Activated CD8-positive, alpha-beta memory T cell treated with anti-CD3 and anti-CD28 coated beads, Interleukin-2, amount 50 U/mL, for 24 hours (primary cell): ENCODE measurements at regions not wholly inside any gene's neighbourhood (a gene's known extent, or its start where the extent isn't known, plus 50 kb on each side); places are given as distances from the start of the nearest gene placed in this dataset.
A peak's percentile ranks its signal among the peaks of the same experiment; 100 is the strongest.

Experiments
- DNase-seq: peaks from one replicate; pipeline ENCODE4 v3.0.0-alpha.2; 2020; ENCODE audit errors: extremely low read depth

DNA sequence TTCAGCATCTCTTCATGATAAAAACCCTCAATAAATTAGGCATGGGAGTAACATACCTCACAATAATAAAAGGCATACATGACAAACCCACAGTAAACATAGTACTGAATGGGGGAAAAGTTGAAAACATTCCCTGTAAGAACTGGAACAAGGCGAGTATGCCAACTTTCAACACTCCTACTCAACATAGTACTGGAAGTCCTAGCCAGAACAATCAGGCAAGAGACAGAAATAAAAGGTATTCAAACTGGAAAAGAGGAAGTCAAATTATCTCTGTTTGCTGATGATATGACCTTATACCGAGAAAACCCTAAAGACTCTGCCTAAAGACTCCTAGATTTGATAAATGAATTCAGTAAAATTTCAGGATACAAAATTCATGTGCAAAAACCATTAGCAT lies 167.6 kb downstream of the TMEM38B start:
- DNase-seq: no peak

DNA sequence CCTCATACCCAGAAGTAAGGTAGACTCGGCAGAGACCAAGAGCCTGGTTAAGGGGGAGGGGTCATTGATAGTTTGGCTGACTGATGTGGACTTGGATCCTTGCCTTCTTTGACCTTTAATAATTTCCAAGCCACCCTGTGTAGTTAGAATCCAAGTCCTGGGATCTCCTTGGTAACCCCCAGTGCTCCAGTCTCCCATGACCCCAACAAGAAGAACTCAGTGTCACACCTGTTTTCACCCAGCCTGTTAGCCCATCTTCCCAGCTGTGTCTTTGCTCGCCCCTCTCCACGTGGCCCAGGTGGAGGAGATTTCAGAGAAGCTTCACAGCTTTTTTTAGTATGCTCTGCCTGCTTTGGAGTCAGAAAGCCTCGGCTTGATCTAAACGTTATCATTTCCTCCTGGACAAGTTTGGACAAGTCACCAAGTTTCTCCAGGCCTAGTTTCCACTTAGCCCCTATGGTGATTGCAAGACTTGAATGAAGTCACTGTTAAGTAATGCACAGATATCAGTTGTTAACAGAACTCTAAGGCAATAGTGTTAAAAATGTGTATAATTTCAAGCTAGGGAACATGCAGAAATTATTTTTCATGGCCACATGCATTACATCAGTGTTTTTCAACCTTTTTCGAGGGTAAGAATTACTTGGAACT lies 170.0 kb downstream of the TMEM38B start:
- no peak for DNase-seq

GRCh38 chr9:105865285-105865684 lies 170.9 kb downstream of the TMEM38B start:
- DNase-seq: no peak

GRCh38 chr9:105871540-105871939 lies 177.2 kb downstream of the TMEM38B start:
- no peak for DNase-seq

GRCh38 chr9:105873801-105874200 lies 179.5 kb downstream of the TMEM38B start:
- no peak for DNase-seq

DNA sequence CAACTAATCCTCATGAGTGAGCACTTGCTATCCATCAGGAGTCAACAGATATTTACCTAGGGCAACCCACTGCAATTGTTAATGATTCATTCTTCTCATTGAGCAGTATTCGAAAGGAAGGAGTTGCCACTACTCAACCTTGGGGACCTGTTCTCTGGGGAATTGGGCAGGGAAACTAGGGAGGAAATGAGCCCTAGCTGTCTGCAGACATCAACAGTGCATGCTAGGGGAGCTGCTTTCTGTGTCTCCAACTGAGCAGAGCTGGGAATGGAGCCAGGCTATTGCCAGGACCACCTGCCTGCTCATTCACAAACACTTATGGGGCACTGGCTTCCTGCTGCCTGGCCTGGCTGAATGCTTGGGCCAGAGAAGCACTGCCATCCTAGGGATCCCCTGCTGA lies 183.4 kb downstream of the TMEM38B start:
- no peak for DNase-seq

- DNase-seq: no peak
Observed at GRCh38 chr9:105879181-105879580, 184.8 kb downstream of the TMEM38B start.

GRCh38 chr9:105880517-105880916 lies 186.2 kb downstream of the TMEM38B start:
- no peak for DNase-seq

- no peak for DNase-seq
Observed at GRCh38 chr9:105881021-105881420, 186.7 kb downstream of the TMEM38B start.

GRCh38 chr9:105881654-105882349 lies 187.5 kb downstream of the TMEM38B start:
- DNase-seq: peak; percentile 30

- DNase-seq: no peak
Observed at GRCh38 chr9:105883847-105884246, 189.5 kb downstream of the TMEM38B start.

DNA sequence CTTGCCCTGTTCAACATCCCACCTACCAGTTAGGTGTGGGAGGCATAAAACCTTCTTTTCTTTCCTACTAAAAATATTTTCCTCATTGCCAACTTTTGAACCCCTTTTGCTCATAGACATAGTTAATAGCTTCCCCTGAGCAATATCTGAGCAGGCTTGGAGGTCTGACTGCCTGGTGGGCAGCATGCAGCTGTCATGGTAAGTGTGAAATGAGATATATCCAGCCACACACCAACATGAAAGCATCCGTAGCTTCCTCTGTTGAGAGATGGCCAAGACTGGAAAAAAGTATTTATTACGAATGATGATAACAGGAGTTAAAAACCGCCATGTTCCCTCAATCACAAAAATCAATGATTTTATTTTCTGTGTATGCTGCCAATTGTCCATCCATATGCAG lies 190.1 kb downstream of the TMEM38B start:
- DNase-seq: no peak

GRCh38 chr9:105886136-105886535 lies 191.8 kb downstream of the TMEM38B start:
- no peak for DNase-seq

- no peak for DNase-seq
Observed at GRCh38 chr9:105887679-105888078, 193.3 kb downstream of the TMEM38B start.

DNA sequence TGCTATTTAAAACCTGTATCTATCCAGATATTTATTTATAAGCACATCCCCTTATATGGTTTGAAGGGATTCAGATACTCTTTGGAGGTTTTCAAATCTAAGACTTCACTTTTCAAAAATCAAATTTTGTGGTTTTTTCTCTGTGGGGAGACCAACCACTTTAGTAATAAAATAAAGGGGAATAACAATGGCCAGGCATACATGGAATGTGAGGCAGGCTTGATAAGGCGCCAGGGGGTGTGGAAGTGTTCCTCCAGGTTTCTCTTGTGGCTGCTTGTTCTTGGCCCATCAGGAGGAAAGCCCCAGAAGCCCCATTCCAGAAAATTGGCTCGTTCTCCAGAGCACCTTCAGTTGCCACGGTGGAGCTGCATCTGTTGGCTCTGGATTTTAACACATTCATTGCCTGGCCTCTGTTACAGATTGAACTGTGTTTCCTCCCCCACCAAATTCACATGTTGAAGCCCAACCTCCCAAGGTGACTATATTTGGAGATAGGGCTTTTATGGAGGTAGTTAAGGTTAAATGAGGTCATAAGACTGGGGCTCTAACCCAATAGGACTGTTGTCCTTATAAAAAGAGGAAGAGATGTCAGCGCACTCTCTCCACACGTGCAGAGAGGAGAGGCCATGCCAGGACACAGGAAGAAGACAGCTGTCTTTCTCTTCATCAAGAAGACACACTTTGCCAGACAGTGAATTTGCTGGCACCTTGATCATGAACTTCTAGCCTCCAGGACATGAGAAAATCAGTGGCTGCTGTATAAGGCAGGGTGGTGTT lies 195.9 kb downstream of the TMEM38B start:
- no peak for DNase-seq

- no peak for DNase-seq
Observed at GRCh38 chr9:105900123-105900522, 205.8 kb downstream of the TMEM38B start.

DNA sequence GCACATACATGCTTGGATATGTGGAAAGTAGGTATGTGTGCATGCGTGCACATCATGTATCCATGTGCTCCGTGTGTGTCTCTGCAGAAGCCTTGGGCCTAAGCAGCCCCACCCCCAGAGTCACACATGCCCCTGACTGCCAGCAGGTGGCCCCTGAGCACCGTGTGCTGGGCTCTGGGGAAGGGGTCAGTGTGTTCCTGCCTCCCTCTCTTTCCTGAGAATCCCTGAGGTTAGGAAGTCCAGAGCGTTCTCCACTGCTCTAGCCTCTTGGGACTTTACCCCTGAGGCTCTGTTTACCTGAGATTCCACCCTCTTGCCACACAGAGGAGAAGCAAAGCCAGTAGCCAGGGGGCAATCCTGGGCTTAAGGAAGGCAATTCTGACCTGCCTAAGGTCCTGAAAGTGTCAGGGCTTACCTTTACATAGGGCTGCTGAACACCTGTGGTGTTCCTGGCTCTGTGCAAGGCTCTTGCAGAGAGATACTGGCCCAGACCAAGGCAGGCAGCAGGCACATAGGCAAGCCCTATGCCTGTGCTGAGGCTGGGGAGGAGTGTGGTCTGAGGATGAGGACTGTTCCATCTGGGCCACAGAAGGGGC lies 207.3 kb downstream of the TMEM38B start:
- no peak for DNase-seq

DNA sequence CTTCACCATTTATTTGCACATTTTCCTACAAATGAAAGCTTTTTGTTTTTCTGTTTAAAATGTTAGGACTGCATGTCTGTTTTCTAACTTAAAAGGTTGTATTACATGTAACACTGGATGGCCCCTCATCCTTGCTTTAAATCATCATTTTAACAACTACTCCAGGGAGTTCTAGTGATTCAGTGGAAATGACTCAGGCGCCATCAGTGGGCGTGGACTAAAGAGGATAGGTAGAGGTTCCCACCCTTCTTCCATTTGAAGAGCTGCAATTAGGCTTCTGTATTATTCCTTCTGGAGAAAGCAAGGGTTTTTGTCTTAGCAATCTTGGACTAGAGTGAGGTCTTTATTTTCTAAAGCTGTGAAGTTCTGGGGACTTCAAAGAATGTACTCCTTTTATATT lies 213.7 kb downstream of the TMEM38B start:
- no peak for DNase-seq

- no peak for DNase-seq
Observed at GRCh38 chr9:105911104-105911911, 217.0 kb downstream of the TMEM38B start.

GRCh38 chr9:105912157-105912862 lies 218.0 kb downstream of the TMEM38B start:
- DNase-seq: no peak
